NCI-H1105 (cell line): ENCODE measurements at regions not wholly inside any gene's neighbourhood (a gene's known extent, or its start where the extent isn't known, plus 50 kb on each side); places are given as distances from the start of the nearest gene placed in this dataset.

Experiments used
- DNase-seq: peaks from one replicate; lab custom pipeline; 2025; lab: John Stamatoyannopoulos, UW

DNA sequence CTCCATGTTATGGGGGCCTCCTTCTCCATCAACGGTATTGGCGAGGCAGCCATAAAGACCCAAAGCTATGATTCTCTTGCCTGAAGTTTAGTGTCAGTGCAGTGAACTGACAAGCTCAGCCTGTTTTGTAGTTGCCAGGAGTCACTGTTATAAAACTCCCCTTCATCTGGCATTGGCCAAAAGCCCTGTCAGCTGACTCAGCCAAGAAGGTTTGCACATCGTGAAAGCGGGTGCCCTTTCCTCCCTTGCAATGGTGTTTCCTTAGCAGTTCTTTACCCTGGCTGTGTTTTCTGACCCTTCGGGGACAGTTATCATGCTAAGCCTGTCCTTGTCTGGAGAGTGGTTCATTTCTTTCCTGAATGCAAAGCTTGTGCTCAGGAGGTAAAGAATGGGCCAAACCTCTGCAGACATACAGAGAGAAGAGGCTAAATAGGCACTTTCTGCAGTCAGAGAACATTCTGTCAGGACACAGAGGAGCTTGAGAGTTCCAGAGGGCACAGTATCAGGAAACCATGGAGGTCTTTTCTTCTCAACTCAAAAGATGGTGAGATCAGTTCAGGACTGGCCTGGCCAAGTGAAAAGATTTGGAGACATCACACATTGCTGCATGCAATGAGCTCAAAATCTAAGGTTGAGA is 414.2 kb downstream of the ZNF521 start:
- DNase-seq = no peak

DNA sequence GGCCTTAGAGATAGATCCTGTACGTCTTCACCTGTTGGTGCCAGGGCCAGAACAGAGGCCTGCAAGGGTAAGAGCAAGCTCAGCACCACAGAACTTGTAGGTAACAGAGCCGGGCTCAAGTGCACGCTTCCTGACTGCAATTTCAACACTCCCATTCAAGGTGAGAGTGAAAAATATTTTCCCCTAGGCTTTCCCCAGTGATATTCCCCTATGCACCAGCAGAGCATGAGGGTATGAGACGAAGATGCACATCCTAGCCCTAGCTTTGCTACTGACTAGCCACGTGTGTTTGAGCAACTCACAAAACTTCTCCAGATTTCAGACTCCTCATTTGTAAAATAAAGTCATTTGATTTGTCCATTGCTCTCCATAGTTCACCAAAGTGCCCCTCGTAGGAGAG is 411.6 kb downstream of the ZNF521 start:
- DNase-seq = no peak

GRCh38 chr18:24941174-24941951 is 410.6 kb downstream of the ZNF521 start:
- no peak for DNase-seq

DNA sequence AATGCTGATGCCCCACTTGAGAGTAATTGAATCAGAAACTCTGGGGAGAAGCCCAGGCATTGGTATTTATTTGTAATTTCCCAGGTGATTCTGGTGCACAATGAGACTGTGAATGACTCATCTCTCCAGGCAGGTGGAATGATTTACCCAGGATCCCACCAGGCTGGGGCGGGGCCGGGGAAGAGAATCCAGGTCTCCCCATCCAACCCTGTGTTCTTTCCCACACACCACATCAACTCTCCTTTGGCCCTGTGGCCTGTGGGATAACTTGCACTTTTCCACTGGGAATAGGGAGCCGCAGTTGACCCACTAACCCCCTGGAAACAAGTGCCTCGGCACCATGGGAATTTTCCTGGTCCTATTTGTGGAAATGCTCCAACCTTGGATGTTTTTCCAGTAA is 409.8 kb downstream of the ZNF521 start:
- no peak for DNase-seq

DNA sequence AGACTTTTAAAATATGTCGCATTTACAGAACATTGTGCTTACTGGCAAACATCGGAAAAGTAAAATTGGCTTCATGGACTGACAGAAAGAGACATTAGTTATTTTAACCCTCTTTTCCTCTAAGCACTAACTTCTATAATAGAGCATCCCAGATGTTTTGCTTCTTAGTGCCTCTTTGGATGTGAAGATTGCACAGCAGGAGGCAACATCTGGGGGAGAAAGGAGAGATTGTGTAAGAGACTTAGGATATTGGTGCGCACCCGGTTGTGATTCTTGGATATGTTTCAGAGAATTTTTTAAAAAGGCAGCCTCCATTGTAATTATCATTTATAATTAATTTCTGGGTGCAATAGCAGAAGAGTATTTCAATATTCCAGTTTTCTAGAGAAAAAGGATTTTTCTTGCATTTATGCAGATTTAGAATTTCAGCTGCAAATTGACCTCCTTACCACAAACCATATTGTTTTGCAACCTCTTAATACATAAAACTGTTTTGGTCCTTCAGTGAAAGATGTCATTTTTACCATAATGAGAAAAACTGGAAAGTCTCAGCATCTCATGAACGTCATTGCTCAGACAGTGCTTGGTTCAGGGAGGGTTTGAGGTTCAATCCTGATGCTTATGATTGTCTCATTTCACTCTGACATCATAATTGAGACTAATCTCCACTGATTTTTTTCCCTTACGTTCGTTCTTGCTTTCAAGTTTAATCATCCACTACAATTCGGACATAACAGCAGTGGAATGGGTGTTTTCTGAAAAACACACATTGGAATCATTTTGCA is 404.3 kb downstream of the ZNF521 start:
- no peak for DNase-seq

DNA sequence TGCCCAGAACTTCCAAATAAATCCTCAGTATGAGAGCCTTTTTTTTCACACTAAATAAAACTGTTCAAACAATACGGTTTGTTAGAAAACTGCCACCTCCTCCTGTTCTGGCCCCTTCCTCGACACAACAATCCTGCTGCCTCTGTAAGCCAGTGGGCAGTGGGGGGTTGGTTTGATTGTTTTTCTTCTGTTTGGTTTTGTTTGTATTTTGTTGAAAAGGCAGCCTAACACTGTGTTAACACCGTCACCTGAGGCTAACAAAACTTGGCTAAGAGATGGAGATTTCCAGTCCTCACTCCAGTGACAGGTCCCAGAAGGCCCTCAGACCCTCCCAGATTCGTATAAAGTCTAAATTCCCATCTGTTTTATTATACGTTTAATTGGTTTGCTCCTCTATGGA is 402.1 kb downstream of the ZNF521 start:
- DNase-seq = no peak

DNA sequence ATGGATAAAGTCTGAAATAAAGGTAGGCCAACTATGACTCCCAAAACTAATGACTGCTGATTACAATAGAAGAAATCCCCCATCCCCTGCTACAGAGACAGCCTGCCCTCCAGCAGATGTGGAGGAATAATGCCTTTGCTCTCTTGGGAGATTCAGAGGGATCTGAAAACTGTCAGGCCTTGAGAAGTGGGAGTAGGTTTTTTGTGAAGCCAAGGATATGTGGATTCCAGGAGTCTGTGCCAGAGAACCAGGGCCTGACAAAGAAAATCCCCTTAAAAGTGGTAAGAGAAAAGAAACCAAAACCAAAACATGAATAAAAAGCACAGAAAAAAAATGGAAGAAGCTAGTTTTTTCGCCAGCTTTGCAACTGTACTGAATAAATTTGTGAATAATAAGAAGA is 397.6 kb downstream of the ZNF521 start:
- no peak for DNase-seq

- DNase-seq = no peak
Measured at GRCh38 chr18:24958001-24958400, 394.0 kb downstream of the ZNF521 start.

- DNase-seq = no peak
Measured at GRCh38 chr18:24959051-24959476, 392.9 kb downstream of the ZNF521 start.

- no peak for DNase-seq
Measured at GRCh38 chr18:24964216-24964615, 387.8 kb downstream of the ZNF521 start.

DNA sequence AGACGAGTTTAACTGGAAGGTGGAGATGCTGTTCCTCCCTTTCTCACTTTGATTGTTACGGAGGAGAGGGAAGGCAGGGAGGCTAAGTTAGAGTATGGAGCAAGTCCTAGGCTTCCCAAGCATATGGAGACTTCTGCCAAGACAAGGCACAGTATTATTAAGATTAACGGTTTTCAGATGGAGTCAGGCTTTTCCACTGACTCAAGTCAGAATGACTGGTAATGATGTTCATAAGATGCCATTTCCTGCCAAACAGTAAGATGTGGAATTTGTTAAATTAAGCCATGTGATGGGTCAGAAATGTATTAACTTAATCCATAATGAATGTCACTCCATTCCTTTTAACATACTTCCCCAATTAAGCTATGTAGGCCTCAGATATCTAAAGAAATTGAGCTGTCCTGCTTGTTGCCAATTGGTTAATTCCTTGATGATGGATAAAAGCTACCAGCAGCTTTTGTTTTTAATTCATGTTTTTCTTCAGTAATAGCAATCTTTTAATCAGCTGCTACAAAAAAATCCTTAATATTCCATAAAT is 383.7 kb downstream of the ZNF521 start:
- no peak for DNase-seq

GRCh38 chr18:24972577-24972976 is 379.4 kb downstream of the ZNF521 start:
- no peak for DNase-seq

DNA sequence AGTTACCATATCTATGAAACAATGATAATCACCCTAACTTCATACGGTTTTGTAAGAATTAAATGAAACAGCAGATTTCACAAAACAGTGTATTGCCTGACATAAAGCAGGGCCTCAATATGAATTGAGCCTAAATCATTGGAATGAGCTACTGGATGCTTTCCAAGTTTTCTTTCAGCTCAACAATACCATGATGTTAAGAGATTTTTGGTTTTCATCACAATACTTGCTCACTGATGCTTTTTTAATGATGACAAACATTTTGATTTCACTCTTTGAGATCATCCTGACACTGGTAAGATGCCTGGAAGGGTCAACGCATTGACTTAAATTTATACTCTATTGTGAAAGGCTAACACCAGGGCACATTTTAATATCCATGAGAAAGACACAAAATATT is 377.5 kb downstream of the ZNF521 start:
- no peak for DNase-seq

GRCh38 chr18:24975496-24976372 is 376.2 kb downstream of the ZNF521 start:
- DNase-seq = no peak

DNA sequence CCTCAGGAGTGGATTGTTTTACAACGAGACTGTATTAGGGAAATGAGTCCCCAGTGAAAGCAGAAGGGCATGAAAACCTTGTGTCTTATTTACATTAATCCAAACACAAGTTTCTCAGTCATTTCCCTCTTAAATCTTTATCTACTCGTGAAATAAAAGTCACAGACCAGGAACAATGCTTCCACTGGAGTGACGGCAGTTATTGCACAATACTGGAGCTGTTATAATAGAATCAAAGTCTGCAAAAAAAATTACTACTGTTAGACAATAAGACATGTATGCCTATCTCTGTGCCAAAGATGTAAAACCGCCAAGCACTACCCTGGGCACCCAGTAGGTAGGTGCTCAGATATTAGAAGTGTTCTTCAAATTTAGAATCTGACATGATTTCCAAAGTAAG is 375.5 kb downstream of the ZNF521 start:
- no peak for DNase-seq

DNA sequence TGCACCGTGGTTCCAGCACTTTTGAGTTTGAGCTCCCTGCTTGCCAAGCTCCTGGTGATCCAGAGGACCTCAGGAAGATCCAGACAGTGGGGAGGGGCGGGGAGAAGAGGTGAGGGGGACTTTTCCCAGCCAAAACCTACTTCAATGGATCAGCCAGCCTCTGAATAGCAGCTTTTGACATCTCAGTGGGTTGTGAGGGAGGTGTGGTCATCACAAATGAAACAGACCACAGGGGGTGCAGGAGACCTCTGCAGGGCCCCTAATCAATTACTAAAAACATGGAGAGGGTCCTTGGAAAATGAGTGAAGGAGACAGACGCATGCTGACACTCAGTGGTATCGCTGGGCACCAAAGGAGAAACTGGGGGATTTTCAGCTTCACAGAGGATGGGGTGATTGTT is 372.7 kb downstream of the ZNF521 start:
- no peak for DNase-seq

DNA sequence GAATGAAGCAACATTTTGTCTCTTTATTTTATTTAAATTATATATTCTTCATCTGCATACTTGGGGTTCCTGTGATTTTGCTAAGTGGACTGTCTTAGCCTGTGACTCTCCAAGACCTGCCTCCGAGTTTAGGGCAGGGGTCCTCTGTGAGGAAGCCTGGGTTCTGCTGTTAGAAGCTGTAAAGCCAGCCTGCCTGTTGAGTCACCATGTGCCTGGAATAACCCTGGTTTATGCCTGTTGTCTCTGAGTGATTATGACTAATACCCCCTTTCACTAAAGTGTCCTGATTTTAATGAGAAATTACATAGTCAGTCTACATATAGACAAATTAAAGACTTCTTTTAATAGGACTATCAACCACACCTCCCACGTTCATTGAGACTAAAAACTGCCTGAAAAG is 369.1 kb downstream of the ZNF521 start:
- DNase-seq = no peak

DNA sequence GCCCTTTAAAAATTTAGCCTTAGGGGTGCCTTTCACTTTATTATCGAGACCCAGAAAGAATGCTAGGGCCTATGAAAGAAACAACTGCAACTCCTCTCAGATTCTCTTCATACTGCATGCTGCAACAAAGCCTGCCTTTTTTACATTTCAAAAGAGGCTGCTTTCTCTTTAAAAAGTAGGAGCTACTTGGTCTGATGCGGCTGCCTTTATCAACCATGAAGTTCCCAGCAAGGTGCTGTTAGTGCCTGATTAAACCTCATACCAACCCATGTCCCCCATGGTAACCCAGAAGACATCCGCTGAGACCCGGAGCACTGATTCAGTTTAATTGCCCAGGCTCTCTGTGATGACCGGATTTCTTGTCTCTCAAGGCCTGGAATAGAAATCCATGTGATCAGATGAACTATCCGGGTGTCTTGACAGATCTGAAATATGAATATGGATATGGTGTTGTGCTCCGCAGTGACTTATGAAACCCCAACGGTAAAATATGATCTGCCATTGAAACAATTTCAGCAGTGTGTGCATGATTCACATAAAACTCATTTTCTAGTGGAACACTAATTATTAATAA is 368.3 kb downstream of the ZNF521 start:
- DNase-seq = no peak

DNA sequence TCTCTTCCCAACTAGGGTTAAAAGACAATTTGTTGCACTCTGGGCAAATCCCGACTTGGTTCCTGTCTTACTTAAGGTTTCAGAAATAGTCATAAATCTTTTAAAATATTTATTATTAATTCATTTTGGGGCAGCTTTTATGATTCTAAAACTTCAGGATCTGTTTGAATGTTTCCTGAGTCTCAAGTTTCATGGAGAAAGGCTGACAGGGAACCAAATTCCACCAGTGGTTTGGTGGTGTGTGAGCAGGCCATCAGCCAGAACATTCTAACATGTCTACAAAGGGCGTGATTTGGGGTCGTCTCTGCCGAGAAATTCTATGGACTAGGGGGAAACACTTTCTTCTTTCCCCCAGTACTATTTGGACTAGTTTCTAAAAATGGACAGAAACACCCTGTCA is 366.4 kb downstream of the ZNF521 start:
- no peak for DNase-seq

DNA sequence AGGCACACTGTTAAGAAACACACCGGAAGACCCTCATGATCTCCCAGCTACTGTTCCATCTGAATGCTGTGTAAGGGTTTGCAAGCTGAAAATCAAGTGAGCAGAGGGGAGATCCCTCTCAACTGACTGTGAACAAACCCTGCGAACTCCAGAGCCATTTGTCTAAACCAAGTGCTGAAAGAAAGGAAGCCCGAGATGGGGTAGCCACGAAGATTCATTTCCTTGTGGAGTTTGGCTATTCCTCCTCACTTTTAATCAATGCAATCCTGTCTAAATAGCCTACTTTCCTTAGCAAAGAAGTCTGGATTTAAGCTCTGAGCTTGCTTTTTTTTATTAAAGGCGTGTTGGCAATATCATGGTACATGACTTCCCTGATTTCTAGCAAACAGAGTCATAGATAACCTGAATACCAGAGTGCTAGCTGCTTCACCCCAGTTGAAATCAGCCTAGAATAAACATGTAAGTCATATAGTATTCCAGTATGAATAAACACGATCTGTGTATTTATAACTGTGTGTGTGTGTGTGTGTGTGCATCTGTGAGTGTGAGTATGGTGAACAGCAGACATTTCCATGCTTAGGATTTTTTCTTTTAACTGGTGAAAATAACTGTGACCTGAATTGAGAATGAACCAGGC is 365.2 kb downstream of the ZNF521 start:
- DNase-seq = no peak
